ENCODE measurements at regions not wholly inside any gene's neighbourhood (a gene's known extent, or its start where the extent isn't known, plus 50 kb on each side); places are given as distances from the start of the nearest gene placed in this dataset.

GRCh38 chr6:103812970-103813369 is 1046.7 kb downstream of the HACE1 start:
- no peaks in the 10 kb centered on the region for H4K20me1 ChIP-seq (replicated peaks in 1 of 2; ENCODE audit: control insufficient read depth in 1 of 2, insufficient read depth in 2 of 2, low read length in 2 of 2)
- H2BK5ac ChIP-seq (ENCODE audit: low read depth, low read length) = no peak overlapping the region
- H3K18ac ChIP-seq (ENCODE audit: extremely low read depth, low read length) = no peak overlapping the region
- H3K79me1 ChIP-seq (ENCODE audit: low read depth, low read length) = no peaks in the 10 kb centered on the region
- no peaks in the 10 kb centered on the region for H3K36me3 ChIP-seq (ENCODE audit: control insufficient read depth in 2 of 4, insufficient read depth in 4 of 4, low read length in 3 of 4)
- H2AFZ ChIP-seq (ENCODE audit: low read length) = 0 out of 2 replicates have a peak overlapping the region, but pooled peaks have one; percentile 53
- no peak for TF ChIP-seq JUN (IDR thresholded peaks at IDR 0.05; ENCODE audit: low read depth, low read length)
- TF ChIP-seq GTF2F1 (IDR thresholded peaks at IDR 0.05; ENCODE audit: borderline replicate concordance, low read depth, low read length) = no peak
- no peak for TF ChIP-seq HDAC6 (IDR thresholded peaks at IDR 0.05; ENCODE audit: low read depth, low read length)
- TF ChIP-seq MAFK (IDR thresholded peaks at IDR 0.05; ENCODE audit: low read depth, low read length) = no peak
- no peak for TF ChIP-seq CHD1 (IDR thresholded peaks at IDR 0.05; ENCODE audit: low read depth, low read length)
- TF ChIP-seq CREB1 (IDR thresholded peaks at IDR 0.05) = no peak
- TF ChIP-seq SIX5 (IDR thresholded peaks at IDR 0.05; ENCODE audit: low read depth, low read length) = no peak
- no peak for TF ChIP-seq SIRT6 (IDR thresholded peaks at IDR 0.05; ENCODE audit: low read length)
- TF ChIP-seq ASH2L (IDR thresholded peaks at IDR 0.05; ENCODE audit: low read length) = no peak
- DNase-seq (ENCODE audit: low read depth in 1 of 2, low spot score in 2 of 2) = no peak
- no peak overlapping the region for H3K27ac ChIP-seq (ENCODE audit: low read depth, low read length)
- H3K27me3 ChIP-seq (replicated peaks in 1 of 4; ENCODE audit: control insufficient read depth in 3 of 4, extremely low read depth in 1 of 4, insufficient read depth in 3 of 4, low read length in 3 of 4) = no peaks in the 10 kb centered on the region
- H2AK5ac ChIP-seq (ENCODE audit: low read depth, low read length) = no peak overlapping the region
- H3K4me1 ChIP-seq (replicated peaks in 1 of 4; ENCODE audit: control insufficient read depth in 3 of 4, insufficient read depth in 4 of 4, low read length in 3 of 4) = no peaks in the 10 kb centered on the region
- no peak overlapping the region for H3K14ac ChIP-seq (ENCODE audit: insufficient read length)
- no peak overlapping the region for H3K4me3 ChIP-seq (ENCODE audit: extremely low read depth in 1 of 4, insufficient read depth in 2 of 4, low read depth in 3 of 4, low read length in 4 of 4)
- no peaks in the 10 kb centered on the region for H3K23me2 ChIP-seq (ENCODE audit: low read depth, low read length)
- H3K4me2 ChIP-seq (ENCODE audit: insufficient read depth in 1 of 2, low read depth in 2 of 2, low read length in 2 of 2) = no peak overlapping the region
- H3K9ac ChIP-seq (replicated peaks in 1 of 4; ENCODE audit: extremely low read depth in 1 of 4, low read depth in 3 of 4, low read length in 3 of 4) = no peak overlapping the region
- no peak overlapping the region for H2BK15ac ChIP-seq (ENCODE audit: low read length)
- POLR2A ChIA-PET (ENCODE audit: partially characterized antibody) = no interaction called here
- no peak overlapping the region for H4K91ac ChIP-seq (replicated peaks; ENCODE audit: insufficient read length, low read length)
- no peaks in the 10 kb centered on the region for H3K9me3 ChIP-seq (ENCODE audit: insufficient read depth in 2 of 2, low read depth in 1 of 2, low read length in 1 of 2)
- H3K23ac ChIP-seq (ENCODE audit: insufficient read length) = no peak overlapping the region
- no peak overlapping the region for H3K56ac ChIP-seq (replicated peaks; ENCODE audit: insufficient read length, low read depth, low read length)
- CTCF ChIA-PET (ENCODE audit: partially characterized antibody) = no interaction called here
- H4K8ac ChIP-seq (ENCODE audit: extremely low read depth, insufficient read depth, low read length) = no peak overlapping the region
- FAIRE-seq = no peak
- H2BK12ac ChIP-seq (ENCODE audit: low read depth, low read length) = no peak overlapping the region
- no peaks in the 10 kb centered on the region for H3K79me2 ChIP-seq (ENCODE audit: control insufficient read depth in 1 of 2, insufficient read depth in 2 of 2, low read length in 2 of 2)
- H4K5ac ChIP-seq (ENCODE audit: insufficient read length, low read depth, low read length) = no peak overlapping the region
- H2BK20ac ChIP-seq (ENCODE audit: low read length) = no peak overlapping the region
- H2BK120ac ChIP-seq (replicated peaks; ENCODE audit: low read depth, low read length) = no peak overlapping the region
- no peak overlapping the region for H3K4ac ChIP-seq (replicated peaks; ENCODE audit: insufficient read length, low read depth, low read length)

Data from H1 (cell line).